IMR-90 (cell line): ENCODE measurements at regions not wholly inside any gene's neighbourhood (a gene's known extent, or its start where the extent isn't known, plus 50 kb on each side); places are given as distances from the start of the nearest gene placed in this dataset.

ENCODE experiments used
- ATAC-seq: fragments of 200-7000 bp; cut with Tn5 transposase; 2 replicates; pipeline ENCODE4 v1.9.1; 2020; ENCODE audit warnings: low read depth, mild to moderate bottlenecking, moderate library complexity
- BruUV-seq: library from RNA; stranded (reverse); fragments of 400-500 nt; replicated peaks from 2 replicates; lab custom pipeline; 2021; lab: Mats Ljungman, UMichigan
- CTCF ChIA-PET: fragments of 300-600 bp; formaldehyde crosslinking; extraction: SDS; loops from one replicate; lab custom pipeline; 2021; ENCODE audit warnings: antibody characterized with exemption; lab: Yijun Ruan, JAX
- POLR2A ChIA-PET: fragments of 300-600 bp; sonication (Branson Sonifier 250); formaldehyde crosslinking; loops from one replicate; lab custom pipeline; 2022; ENCODE audit warnings: antibody characterized with exemption; ENCODE audit not compliant: unreplicated experiment; lab: Charles Lee
- DNase-seq: peaks from one replicate; pipeline ENCODE4 v3.0.0; 2013
- H2AFZ ChIP-seq: replicated peaks from 2 replicates; pipeline ENCODE3; 2013; ENCODE audit warnings: low read length, mild to moderate bottlenecking; ENCODE audit not compliant: poor library complexity
- H2AK5ac ChIP-seq: 2 replicates; pipeline ENCODE4 v1.6.1; 2013; ENCODE audit warnings: low read depth, low read length, inconsistent platforms
- H2AK9ac ChIP-seq: replicated peaks from 2 replicates; pipeline ENCODE3; 2013; ENCODE audit warnings: mild to moderate bottlenecking, low read depth, low read length, moderate library complexity; ENCODE audit not compliant: poor library complexity
- H2BK120ac ChIP-seq: 2 replicates; pipeline ENCODE4 v1.6.1; 2013; ENCODE audit warnings: low read depth, low read length, inconsistent platforms
- H2BK15ac ChIP-seq: 3 replicates; pipeline ENCODE4 v1.6.1; 2013; ENCODE audit warnings: low read depth, low read length, inconsistent platforms
- H2BK20ac ChIP-seq: 2 replicates; pipeline ENCODE4 v1.6.1; 2013; ENCODE audit warnings: low read depth, mild to moderate bottlenecking, inconsistent platforms, low read length, moderate library complexity
- H2BK5ac ChIP-seq: 2 replicates; pipeline ENCODE4 v1.6.1; 2013; ENCODE audit warnings: mild to moderate bottlenecking, low read depth, low read length, inconsistent platforms; ENCODE audit not compliant: poor library complexity, severe bottlenecking
- H3K14ac ChIP-seq: replicated peaks from 2 replicates; pipeline ENCODE4 v1.6.1; 2013; ENCODE audit warnings: low read depth, low read length, inconsistent platforms
- H3K18ac ChIP-seq: 2 replicates; pipeline ENCODE4 v1.6.1; 2013; ENCODE audit warnings: low read depth, low read length, control low read depth
- H3K23ac ChIP-seq: 2 replicates; pipeline ENCODE4 v1.6.1; 2013; ENCODE audit warnings: low read depth, low read length, inconsistent platforms
- H3K27ac ChIP-seq: 2 replicates; pipeline ENCODE4 v1.5.1; 2013; ENCODE audit warnings: mild to moderate bottlenecking, control low read depth, low read length; ENCODE audit not compliant: insufficient read depth
- H3K27me3 ChIP-seq: 2 replicates; pipeline ENCODE4 v1.6.1; 2013; ENCODE audit warnings: low read length; ENCODE audit not compliant: control insufficient read depth, insufficient read depth
- H3K36me3 ChIP-seq: 2 replicates; pipeline ENCODE4 v1.6.1; 2013; ENCODE audit warnings: low read length, mixed read lengths; ENCODE audit not compliant: control insufficient read depth, insufficient read depth
- H3K4ac ChIP-seq: 2 replicates; pipeline ENCODE4 v1.6.1; 2013; ENCODE audit warnings: low read depth, low read length, inconsistent platforms
- H3K4me1 ChIP-seq: 2 replicates; pipeline ENCODE4 v1.6.1; 2013; ENCODE audit warnings: low read length, mixed read lengths; ENCODE audit not compliant: control insufficient read depth, insufficient read depth
- H3K4me2 ChIP-seq: 2 replicates; pipeline ENCODE4 v1.6.1; 2013; ENCODE audit warnings: low read depth, mild to moderate bottlenecking, control low read depth, low read length, moderate library complexity
- H3K4me3 ChIP-seq: 2 replicates; pipeline ENCODE4 v1.5.1; 2013; ENCODE audit warnings: low read depth, mild to moderate bottlenecking, control low read depth, low read length, moderate library complexity; ENCODE audit not compliant: insufficient read depth
- H3K56ac ChIP-seq: 2 replicates; pipeline ENCODE4 v1.6.1; 2013; ENCODE audit warnings: low read length, inconsistent platforms; ENCODE audit not compliant: insufficient read depth; ENCODE audit errors: extremely low read depth
- H3K79me1 ChIP-seq, 2 experiments: 2 replicates each; pipeline ENCODE4 v1.6.1; 2013; ENCODE audit warnings: low read length in 2 of 2, inconsistent platforms in 1 of 2, low read depth in 1 of 2
- H3K9ac ChIP-seq: 2 replicates; pipeline ENCODE4 v1.6.1; 2013; ENCODE audit warnings: low read depth, low read length, control low read depth
- H3K9me1 ChIP-seq: 2 replicates; pipeline ENCODE4 v1.6.1; 2013; ENCODE audit warnings: low read length, inconsistent platforms; ENCODE audit not compliant: insufficient read depth
- H3K9me3 ChIP-seq: 2 replicates; pipeline ENCODE4 v1.6.1; 2013; ENCODE audit warnings: low read length; ENCODE audit not compliant: control insufficient read depth, insufficient read depth
- H4K20me1 ChIP-seq: 2 replicates; pipeline ENCODE4 v1.6.1; 2013; ENCODE audit warnings: low read length, inconsistent platforms; ENCODE audit not compliant: insufficient read depth
- H4K5ac ChIP-seq: 2 replicates; pipeline ENCODE4 v1.6.1; 2013; ENCODE audit warnings: mild to moderate bottlenecking, low read depth, low read length, control low read depth
- H4K8ac ChIP-seq, 2 experiments: 2 replicates each; pipeline ENCODE4 v1.6.1; 2013; ENCODE audit warnings: low read depth in 2 of 2, low read length in 2 of 2, control low read depth in 1 of 2, inconsistent platforms in 1 of 2
- H4K91ac ChIP-seq: 2 replicates; pipeline ENCODE4 v1.6.1; 2013; ENCODE audit warnings: low read depth, low read length, inconsistent platforms; ENCODE audit not compliant: insufficient read depth
- FOS ChIP-seq: fragments of 150-350 bp; IDR thresholded peaks from 2 replicates; pipeline ENCODE4 v1.6.1; 2016; ENCODE audit warnings: low read depth, low read length
- WGBS, 2 experiments: methylation state at CpG; one replicate each; pipeline versions ENCODE4 v1.1.5 to v1.1.7; 2013; ENCODE audit warnings: missing lambda C conversion rate in 2 of 2; ENCODE audit not compliant: insufficient read length in 1 of 2; ENCODE audit errors: extremely low coverage in 2 of 2; 5-methylcytosine and 5-hydroxymethylcytosine counted together
- dilution Hi-C: fragments of 300-500 bp; cut with HindIII; formaldehyde crosslinking; loops from one replicate; pipeline ENCODE4 v1.14.3; 2018; ENCODE audit warnings: low sequenced_read_pairs; ENCODE audit not compliant: unreplicated experiment
- in situ Hi-C: fragments of 300-500 bp; cut with MboI; formaldehyde crosslinking; loops from 3 replicates; pipeline ENCODE4 v1.14.3; 2019; ENCODE audit warnings: low sequenced_read_pairs, inconsistent platforms, mixed read lengths
- intact Hi-C: fragments of 100-400 bp; cut with micrococcal nuclease; formaldehyde crosslinking; loops from 2 replicates; pipeline ENCODE4 v1.10.0; 2022

DNA sequence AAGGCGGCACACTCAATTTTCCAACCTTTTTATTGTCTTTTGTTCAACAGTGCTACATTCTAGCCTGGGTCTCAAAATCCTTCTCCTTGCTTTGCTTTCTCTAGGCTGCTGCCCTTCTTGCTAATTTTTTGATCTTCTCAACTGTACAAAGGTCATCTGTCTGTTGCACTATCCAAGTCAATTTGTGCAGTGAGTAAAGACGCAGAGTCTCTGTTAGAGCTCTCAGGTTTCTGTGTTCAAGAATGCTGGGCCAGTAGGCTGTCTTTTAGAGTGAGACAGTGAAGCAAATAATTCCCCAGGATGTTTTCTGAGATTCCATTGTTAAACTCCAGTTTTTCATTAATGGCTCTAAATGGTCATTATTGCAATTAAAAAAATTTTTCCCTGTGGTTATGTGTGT, 255.7 kb upstream of the ACTBL2 start:
- Histone ChIP-seq H2BK120ac (peak overlapping the region; percentile 73), H3K56ac (no peak overlapping the region), H3K27me3 (no peaks in the 10 kb centered on the region), H3K4me3 (no peak overlapping the region), H2BK15ac (peak overlapping the region; percentile 68; the same call in 2 of the 3 replicates), H4K8ac (peak overlapping the region; percentile 21 to 28; a peak in 2 of 4 replicates), H3K4ac (peak overlapping the region; percentile 12; the same call in 1 of the 2 replicates), H3K14ac (no peak overlapping the region), H2BK20ac (peak overlapping the region; percentile 67), H3K4me1 (peaks cover 25% of the 10 kb centered on the region), H2AK9ac (no peak overlapping the region), H3K36me3 (no peaks in the 10 kb centered on the region), H3K9me1 (peaks cover 4% of the 10 kb centered on the region), H3K79me1 (no peaks in the 10 kb centered on the region), H3K9ac (no peak overlapping the region), H3K4me2 (no peak overlapping the region), H3K23ac (no peak overlapping the region), H3K9me3 (no peaks in the 10 kb centered on the region), H4K5ac (peak overlapping the region; percentile 27; the same call in 1 of the 2 replicates), H4K20me1 (no peaks in the 10 kb centered on the region), H2AK5ac (peak overlapping the region; percentile 9; the same call in 1 of the 2 replicates), H4K91ac (peak overlapping the region; percentile 61; the same call in 1 of the 2 replicates), H3K27ac (no peak overlapping the region), H2BK5ac (peak overlapping the region; percentile 27), H2AFZ (no peak overlapping the region), H3K18ac (peak overlapping the region; percentile 79; the same call in 1 of the 2 replicates)
- no peak for TF ChIP-seq FOS
- dilution Hi-C loops (no loop called here), intact Hi-C loops (no loop called here), in situ Hi-C loops (no loop called here)
- whole genome bisulfite sequencing, 2 experiments: 100% methylated on average over 1 of the region's 2 CpGs; no CpG with 5 or more reads in 1 of the 2 experiments
- ChIA-PET POLR2A (no interaction called here), CTCF (no interaction called here)
- ATAC-seq (no peak), DNase-seq (no peak)
- BruUV-seq: no TSS peak
